ENCODE measurements at regions not wholly inside any gene's neighbourhood (a gene's known extent, or its start where the extent isn't known, plus 50 kb on each side); places are given as distances from the start of the nearest gene placed in this dataset.

GRCh38 chr20:7214081-7214740 is 446.7 kb downstream of the BMP2 start (continued):
- no peak for TF ChIP-seq POU6F1 (CRISPR knock-in tag; IDR thresholded peaks at IDR 0.05; ENCODE audit: borderline replicate concordance, low read depth)
- TF ChIP-seq CSRNP3 (CRISPR knock-in tag; IDR thresholded peaks at IDR 0.05): no peak
- TF ChIP-seq ZNF70 (CRISPR knock-in tag; IDR thresholded peaks at IDR 0.05): no peak
- TF ChIP-seq ZFP30 (CRISPR knock-in tag; IDR thresholded peaks at IDR 0.05): no peak
- TF ChIP-seq ZFP3 (CRISPR knock-in tag; IDR thresholded peaks at IDR 0.05): no peak
- TF ChIP-seq CSDC2 (CRISPR knock-in tag; IDR thresholded peaks at IDR 0.05): no peak

- TF ChIP-seq TOX (CRISPR knock-in tag; IDR thresholded peaks at IDR 0.05; ENCODE audit: borderline replicate concordance) (no peak), ZNF565 (CRISPR knock-in tag; conservative IDR thresholded peaks at IDR 0.05; ENCODE audit: low read depth) (no peak), CSDC2 (CRISPR knock-in tag; IDR thresholded peaks at IDR 0.05) (no peak), ZC3H10 (CRISPR knock-in tag; IDR thresholded peaks at IDR 0.05) (no peak), CREB5 (CRISPR knock-in tag; IDR thresholded peaks at IDR 0.05; ENCODE audit: low read depth) (no peak), ARNTL (CRISPR knock-in tag; IDR thresholded peaks at IDR 0.05; ENCODE audit: borderline replicate concordance, low read depth) (no peak), ISL1 (CRISPR knock-in tag; IDR thresholded peaks at IDR 0.05) (no peak), PPARA (CRISPR knock-in tag; IDR thresholded peaks at IDR 0.05; ENCODE audit: borderline replicate concordance) (no peak), ZFP30 (CRISPR knock-in tag; IDR thresholded peaks at IDR 0.05) (no peak), BACH2 (CRISPR knock-in tag; IDR thresholded peaks at IDR 0.05; ENCODE audit: borderline replicate concordance) (no peak), ZNF8 (CRISPR knock-in tag; IDR thresholded peaks at IDR 0.05) (no peak), GLIS3 (CRISPR knock-in tag; IDR thresholded peaks at IDR 0.05) (no peak), TSHZ2 (CRISPR knock-in tag; IDR thresholded peaks at IDR 0.05) (no peak), TCF4 (CRISPR knock-in tag; IDR thresholded peaks at IDR 0.05; ENCODE audit: borderline replicate concordance) (no peak), ZFP3 (CRISPR knock-in tag; IDR thresholded peaks at IDR 0.05) (no peak), POU6F1 (CRISPR knock-in tag; IDR thresholded peaks at IDR 0.05; ENCODE audit: borderline replicate concordance, low read depth) (no peak), SNAI2 (CRISPR knock-in tag; IDR thresholded peaks at IDR 0.05) (no peak), PATZ1 (CRISPR knock-in tag; IDR thresholded peaks at IDR 0.05; ENCODE audit: borderline replicate concordance) (no peak), ZNF70 (CRISPR knock-in tag; IDR thresholded peaks at IDR 0.05) (no peak)
- ATAC-seq: no peak
These were observed 450.1 kb downstream of the BMP2 start for GRCh38 chr20:7217606-7218005.

Measured in SK-N-SH treated with all-trans-retinoic acid at 6 μM for 48 hours (cell line).